Keratinocyte (primary cell): ENCODE measurements at regions not wholly inside any gene's neighbourhood (a gene's known extent, or its start where the extent isn't known, plus 50 kb on each side); places are given as distances from the start of the nearest gene placed in this dataset.

Source experiments
- EZH2 ChIP-seq: IDR thresholded peaks from one replicate; pipeline ENCODE4 v1.6.1; 2012; ENCODE audit warnings: inconsistent platforms, mild to moderate bottlenecking, low read length, moderate library complexity
- TF ChIP-seq, protein P1 (sequence below), 3 experiments: IDR thresholded peaks in 1 of 3; conservative IDR thresholded peaks in 1 of 3; optimal IDR thresholded peaks in 1 of 3; 2 replicates in 2 of 3; 3 replicates in 1 of 3; pipeline versions ENCODE3 to v1.5.1; 2011; ENCODE audit warnings: low read length in 3 of 3, mild to moderate bottlenecking in 3 of 3, moderate library complexity in 2 of 3, control low read depth in 1 of 3, inconsistent platforms in 1 of 3; ENCODE audit not compliant: insufficient read depth in 2 of 3; ENCODE audit errors: extremely low read depth in 1 of 3

DNA sequence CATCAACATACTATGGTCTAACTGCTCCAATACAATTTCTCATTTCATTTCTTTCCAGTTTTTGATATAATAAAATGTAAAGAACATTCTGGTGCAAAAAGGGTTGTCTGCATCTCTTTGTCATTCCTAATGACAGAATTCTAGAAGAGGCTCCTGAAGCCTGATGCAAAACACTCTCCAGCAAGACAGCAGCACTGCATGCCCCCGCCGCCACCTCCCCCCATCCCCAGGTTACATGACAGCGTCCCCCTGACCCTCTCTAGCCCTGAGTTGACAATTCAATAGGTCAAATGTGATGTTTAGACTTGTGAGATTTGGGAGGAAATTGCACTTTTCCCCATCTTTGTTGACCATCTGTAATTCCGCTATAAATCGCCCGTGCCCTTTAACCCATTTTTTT, 64.6 kb upstream of the C1orf21 start:
- TF ChIP-seq, protein P1, sequence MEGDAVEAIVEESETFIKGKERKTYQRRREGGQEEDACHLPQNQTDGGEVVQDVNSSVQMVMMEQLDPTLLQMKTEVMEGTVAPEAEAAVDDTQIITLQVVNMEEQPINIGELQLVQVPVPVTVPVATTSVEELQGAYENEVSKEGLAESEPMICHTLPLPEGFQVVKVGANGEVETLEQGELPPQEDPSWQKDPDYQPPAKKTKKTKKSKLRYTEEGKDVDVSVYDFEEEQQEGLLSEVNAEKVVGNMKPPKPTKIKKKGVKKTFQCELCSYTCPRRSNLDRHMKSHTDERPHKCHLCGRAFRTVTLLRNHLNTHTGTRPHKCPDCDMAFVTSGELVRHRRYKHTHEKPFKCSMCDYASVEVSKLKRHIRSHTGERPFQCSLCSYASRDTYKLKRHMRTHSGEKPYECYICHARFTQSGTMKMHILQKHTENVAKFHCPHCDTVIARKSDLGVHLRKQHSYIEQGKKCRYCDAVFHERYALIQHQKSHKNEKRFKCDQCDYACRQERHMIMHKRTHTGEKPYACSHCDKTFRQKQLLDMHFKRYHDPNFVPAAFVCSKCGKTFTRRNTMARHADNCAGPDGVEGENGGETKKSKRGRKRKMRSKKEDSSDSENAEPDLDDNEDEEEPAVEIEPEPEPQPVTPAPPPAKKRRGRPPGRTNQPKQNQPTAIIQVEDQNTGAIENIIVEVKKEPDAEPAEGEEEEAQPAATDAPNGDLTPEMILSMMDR (optimal IDR thresholded peaks at IDR 0.05 in 1 of 3, IDR thresholded peaks at IDR 0.05 in 1 of 3, conservative IDR thresholded peaks at IDR 0.05 in 1 of 3; ENCODE audit: extremely low read depth in 1 of 3, insufficient read depth in 2 of 3, low read length in 3 of 3), result no peak
- TF ChIP-seq EZH2, result no peak
